Upper lobe of left lung (tissue), 6 donors: ENCODE measurements at regions not wholly inside any gene's neighbourhood (a gene's known extent, or its start where the extent isn't known, plus 50 kb on each side); places are given as distances from the start of the nearest gene placed in this dataset.
A peak's percentile ranks its signal among the peaks of the same experiment; 100 is the strongest.
"Not testable (repeated sequence)": the region's sequence is repeated elsewhere in the genome, so short reads cannot be mapped to it uniquely, and the experiment has no call there.

Source experiments
- ATAC-seq, 2 donors: fragments of 200-7000 bp; cut with Tn5 transposase; one replicate each; pipeline ENCODE4 v1.9.1; 2022; ENCODE audit warnings: mild to moderate bottlenecking in 2 of 2, moderate library complexity in 2 of 2; ENCODE audit not compliant: low FRiP score in 2 of 2
- DNase-seq, 2 donors: peaks; one replicate each; pipeline ENCODE4 v3.0.0-alpha.2; 2019 to 2020
- H3K27ac ChIP-seq, 4 donors: fragments of 200-600 bp; sonication (generic); one replicate each; pipeline ENCODE4 v1.5.1; 2016 to 2019
- H3K27me3 ChIP-seq, 4 donors: fragments of 200-600 bp; sonication (generic); one replicate each; pipeline ENCODE4 v1.5.1; 2017 to 2019
- H3K36me3 ChIP-seq, 4 donors: fragments of 200-600 bp; sonication (generic); one replicate each; pipeline ENCODE4 v1.5.1; 2016 to 2019
- H3K4me1 ChIP-seq, 4 donors: fragments of 200-600 bp; sonication (generic); one replicate each; pipeline ENCODE4 v1.5.1; 2018 to 2019
- H3K4me3 ChIP-seq, 4 donors: fragments of 200-600 bp; sonication (generic); one replicate each; pipeline ENCODE4 v1.5.1; 2017 to 2019; ENCODE audit warnings: mild to moderate bottlenecking in 2 of 4, moderate library complexity in 1 of 4
- H3K9me3 ChIP-seq, 4 donors: fragments of 200-600 bp; sonication (generic); one replicate each; pipeline ENCODE4 v1.5.1; 2018 to 2019
- CTCF ChIP-seq, 6 experiments: fragments of 450-650 bp in 4 of 6; fragments of 200-600 bp in 2 of 6; sonication (generic) in 2 of 6; IDR thresholded peaks; one replicate each; pipeline ENCODE4 v1.5.1; 2016 to 2019; ENCODE audit warnings: antibody characterized with exemption in 6 of 6
- EP300 ChIP-seq, 4 donors: sonication (generic); formaldehyde crosslinking; IDR thresholded peaks; one replicate each; pipeline ENCODE4 v1.5.1; 2017; ENCODE audit warnings: antibody characterized with exemption in 4 of 4, control low read depth in 2 of 4
- POLR2A ChIP-seq, 4 donors: fragments of 450-650 bp; IDR thresholded peaks; one replicate each; pipeline ENCODE4 v1.5.1; 2016 to 2017; ENCODE audit warnings: antibody characterized with exemption in 4 of 4, mild to moderate bottlenecking in 2 of 4
- POLR2AphosphoS5 ChIP-seq, 2 donors: sonication (generic); formaldehyde crosslinking; IDR thresholded peaks; one replicate each; pipeline ENCODE4 v1.5.1; 2017; ENCODE audit warnings: antibody characterized with exemption in 2 of 2
- WGBS, 2 donors: methylation state at CpG; one replicate each; pipeline ENCODE4 v1.1.5; 2017 to 2018; 5-methylcytosine and 5-hydroxymethylcytosine counted together
- donor health status: DM: no; HTN: no; CAD: no; lungs with moderate emphysema.
- donor health status: DM: no; HTN: yes; CAD: no; lungs with severe emphysema.

DNA sequence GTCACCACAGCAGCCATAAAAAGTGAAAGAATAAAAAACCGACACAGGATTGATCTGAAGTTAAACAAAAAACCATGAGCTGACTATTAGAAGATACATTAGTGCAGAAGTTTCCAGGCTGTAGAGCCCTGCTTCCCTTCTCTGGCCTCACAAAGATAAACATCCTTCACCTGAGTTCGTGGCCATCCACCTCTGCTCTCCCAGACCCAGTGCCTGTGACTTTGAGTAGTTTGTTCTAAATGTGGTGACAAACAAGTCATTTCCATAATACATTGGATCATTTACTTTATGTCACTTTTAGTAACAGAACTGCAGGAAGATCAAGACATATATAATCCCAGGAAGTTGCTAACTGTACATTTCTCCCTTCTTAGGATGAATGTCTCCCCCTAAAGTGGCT, 241.9 kb upstream of the MAP2 start:
- Histone ChIP-seq H3K27me3 (no peaks in the 10 kb centered on the region), H3K4me1 (no peaks in the 10 kb centered on the region), H3K9me3 (no peaks in the 10 kb centered on the region), H3K36me3 (no peaks in the 10 kb centered on the region), H3K27ac (no peak overlapping the region), H3K4me3 (no peak overlapping the region)
- ATAC-seq (no peak), DNase-seq (no peak)
- WGBS, 2 donors: 32 to 39% methylated on average over 2 of the region's 2 CpGs
- TF ChIP-seq POLR2A (IDR thresholded peaks at IDR 0.05) (no peak), CTCF (IDR thresholded peaks at IDR 0.05) (no peak), EP300 (IDR thresholded peaks at IDR 0.05) (no peak)

GRCh38 chr2:209186886-209187285, 237.0 kb upstream of the MAP2 start:
- DNase-seq, H3K27ac ChIP-seq, H3K27me3 ChIP-seq, H3K9me3 ChIP-seq, H3K4me3 ChIP-seq, ATAC-seq, H3K4me1 ChIP-seq, H3K36me3 ChIP-seq: not testable (repeated sequence)
- WGBS, 2 donors: 93 to 100% methylated on average over 1 of the region's 1 CpG

GRCh38 chr2:209189893-209190292, 234.0 kb upstream of the MAP2 start:
- H3K4me3 ChIP-seq: no peak overlapping the region
- H3K36me3 ChIP-seq: no peaks in the 10 kb centered on the region
- TF ChIP-seq POLR2A (IDR thresholded peaks at IDR 0.05) (no peak), POLR2AphosphoS5 (IDR thresholded peaks at IDR 0.05) (no peak)
- no peak for ATAC-seq
- H3K4me1 ChIP-seq: no peaks in the 10 kb centered on the region
- WGBS, 2 donors: 63 to 96% methylated on average over 1 of the region's 1 CpG
- no peaks in the 10 kb centered on the region for H3K9me3 ChIP-seq
- no peak for DNase-seq
- no peaks in the 10 kb centered on the region for H3K27me3 ChIP-seq
- H3K27ac ChIP-seq: no peak overlapping the region

DNA sequence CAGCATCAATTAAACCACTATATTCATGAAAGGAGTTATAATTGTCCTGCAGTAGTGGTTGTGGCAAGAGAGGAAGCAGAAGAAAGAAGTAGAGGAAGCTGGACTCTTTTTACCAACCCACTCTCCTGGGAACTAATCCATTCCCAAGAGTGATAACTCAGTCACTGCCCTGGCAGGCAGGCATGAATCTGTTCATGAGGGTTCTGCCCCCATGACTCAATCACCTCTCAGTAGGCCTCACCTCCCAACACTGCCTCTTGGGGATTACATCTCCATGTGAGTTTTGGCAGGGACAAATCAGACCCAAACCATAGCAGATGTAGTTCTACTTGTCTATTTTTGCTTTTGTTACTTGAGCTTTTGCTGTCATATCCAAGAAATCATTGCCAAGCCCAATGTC, 232.7 kb upstream of the MAP2 start:
- ATAC-seq: no peak
- Histone ChIP-seq H3K27me3 (no peaks in the 10 kb centered on the region), H3K4me1 (no peaks in the 10 kb centered on the region), H3K27ac (no peak overlapping the region), H3K36me3 (no peaks in the 10 kb centered on the region), H3K9me3 (no peaks in the 10 kb centered on the region), H3K4me3 (no peak overlapping the region)
- TF ChIP-seq POLR2AphosphoS5 (IDR thresholded peaks at IDR 0.05): no peak
- TF ChIP-seq EP300 (IDR thresholded peaks at IDR 0.05): no peak
- TF ChIP-seq POLR2A (IDR thresholded peaks at IDR 0.05): no peak
- TF ChIP-seq CTCF (IDR thresholded peaks at IDR 0.05): no peak
- no peak for DNase-seq

DNA sequence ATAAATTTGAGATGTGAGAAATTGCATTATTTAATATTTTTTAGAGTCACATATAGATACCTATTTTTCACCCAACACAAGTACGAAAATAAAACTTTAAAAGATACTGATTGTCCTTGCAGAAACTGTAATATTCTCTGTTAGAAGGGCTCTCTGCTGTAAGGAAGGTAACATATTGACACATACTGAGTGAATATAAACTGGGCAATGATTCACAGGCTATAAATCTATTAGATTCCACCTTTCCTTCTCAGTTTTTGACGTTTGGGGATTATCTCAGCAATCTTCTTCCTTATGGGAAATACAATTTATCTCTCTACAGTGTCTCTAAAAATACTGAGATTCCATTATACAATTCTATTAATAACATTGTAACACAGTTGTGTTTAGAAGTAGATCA, 229.1 kb upstream of the MAP2 start:
- H3K36me3 ChIP-seq: no peaks in the 10 kb centered on the region
- 68 to 69% methylated on average over 2 of the region's 2 CpGs for WGBS, 2 donors
- H3K4me3 ChIP-seq: no peak overlapping the region
- TF ChIP-seq EP300 (IDR thresholded peaks at IDR 0.05): no peak
- no peak for TF ChIP-seq CTCF (IDR thresholded peaks at IDR 0.05)
- TF ChIP-seq POLR2AphosphoS5 (IDR thresholded peaks at IDR 0.05): no peak
- TF ChIP-seq POLR2A (IDR thresholded peaks at IDR 0.05): no peak
- no peaks in the 10 kb centered on the region for H3K27me3 ChIP-seq
- H3K9me3 ChIP-seq: no peaks in the 10 kb centered on the region
- DNase-seq (no peak), ATAC-seq (no peak)
- H3K27ac ChIP-seq: no peak overlapping the region
- no peaks in the 10 kb centered on the region for H3K4me1 ChIP-seq

DNA sequence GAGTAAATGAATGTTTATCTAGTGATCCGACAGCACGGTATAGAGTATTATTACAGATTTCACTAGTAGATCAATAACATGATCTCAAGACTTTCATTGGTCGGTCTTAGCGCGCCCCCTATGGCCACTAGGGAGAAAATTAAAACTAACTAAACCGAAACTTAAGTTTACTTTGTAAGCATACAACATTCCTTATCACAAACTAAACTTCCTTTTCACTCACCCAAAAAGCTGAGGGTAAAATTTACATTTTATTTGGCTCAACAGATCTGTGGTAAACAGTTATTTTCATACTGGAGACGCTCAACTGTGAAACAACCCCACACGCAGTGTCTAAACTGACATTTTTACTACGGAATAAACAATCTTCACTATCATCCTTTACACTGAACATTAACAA, 215.6 kb upstream of the MAP2 start:
- TF ChIP-seq EP300 (IDR thresholded peaks at IDR 0.05) (no peak), POLR2AphosphoS5 (IDR thresholded peaks at IDR 0.05) (no peak), POLR2A (IDR thresholded peaks at IDR 0.05) (no peak), CTCF (IDR thresholded peaks at IDR 0.05) (peak in 4 of 6 experiments; percentile 14 to 54 (median 50))
- DNase-seq (no peak), ATAC-seq (peak in 1 of 2 donors; percentile 68)
- no peaks in the 10 kb centered on the region for H3K4me1 ChIP-seq
- no peaks in the 10 kb centered on the region for H3K27me3 ChIP-seq
- 36 to 37% methylated on average over 9 of the region's 9 CpGs for WGBS, 2 donors
- H3K27ac ChIP-seq: no peak overlapping the region
- no peaks in the 10 kb centered on the region for H3K36me3 ChIP-seq
- H3K9me3 ChIP-seq: no peaks in the 10 kb centered on the region
- peak overlapping the region in 1 of 4 donors; percentile 31 for H3K4me3 ChIP-seq
